Muscle of leg (tissue), 3 donors: ENCODE measurements at regions not wholly inside any gene's neighbourhood (a gene's known extent, or its start where the extent isn't known, plus 50 kb on each side); places are given as distances from the start of the nearest gene placed in this dataset.

Experiments
- DNase-seq: peaks from one replicate; pipeline ENCODE4 v3.0.0; 2013
- H3K27ac ChIP-seq: one replicate; pipeline ENCODE4 v1.5.1; 2013; ENCODE audit warnings: mild to moderate bottlenecking, low read length, control low read depth
- H3K27me3 ChIP-seq: one replicate; pipeline ENCODE4 v1.6.1; 2013; ENCODE audit warnings: low read length; ENCODE audit not compliant: control insufficient read depth, insufficient read depth
- H3K36me3 ChIP-seq: one replicate; pipeline ENCODE4 v1.6.1; 2013; ENCODE audit warnings: low read length; ENCODE audit not compliant: control insufficient read depth, insufficient read depth
- H3K4me1 ChIP-seq: one replicate; pipeline ENCODE4 v1.6.1; 2013; ENCODE audit warnings: low read length; ENCODE audit not compliant: control insufficient read depth, insufficient read depth
- H3K4me3 ChIP-seq: one replicate; pipeline ENCODE4 v1.5.1; 2013; ENCODE audit warnings: low read length, control low read depth
- H3K9me3 ChIP-seq: replicated peaks from 2 replicates; pipeline ENCODE4 v1.6.1; 2013; ENCODE audit warnings: low read depth, low read length; ENCODE audit not compliant: control insufficient read depth
- WGBS: methylation state at CpG from one replicate; pipeline ENCODE4 v1.1.5; 2013; ENCODE audit warnings: missing lambda C conversion rate; ENCODE audit not compliant: insufficient coverage; 5-methylcytosine and 5-hydroxymethylcytosine counted together

DNA sequence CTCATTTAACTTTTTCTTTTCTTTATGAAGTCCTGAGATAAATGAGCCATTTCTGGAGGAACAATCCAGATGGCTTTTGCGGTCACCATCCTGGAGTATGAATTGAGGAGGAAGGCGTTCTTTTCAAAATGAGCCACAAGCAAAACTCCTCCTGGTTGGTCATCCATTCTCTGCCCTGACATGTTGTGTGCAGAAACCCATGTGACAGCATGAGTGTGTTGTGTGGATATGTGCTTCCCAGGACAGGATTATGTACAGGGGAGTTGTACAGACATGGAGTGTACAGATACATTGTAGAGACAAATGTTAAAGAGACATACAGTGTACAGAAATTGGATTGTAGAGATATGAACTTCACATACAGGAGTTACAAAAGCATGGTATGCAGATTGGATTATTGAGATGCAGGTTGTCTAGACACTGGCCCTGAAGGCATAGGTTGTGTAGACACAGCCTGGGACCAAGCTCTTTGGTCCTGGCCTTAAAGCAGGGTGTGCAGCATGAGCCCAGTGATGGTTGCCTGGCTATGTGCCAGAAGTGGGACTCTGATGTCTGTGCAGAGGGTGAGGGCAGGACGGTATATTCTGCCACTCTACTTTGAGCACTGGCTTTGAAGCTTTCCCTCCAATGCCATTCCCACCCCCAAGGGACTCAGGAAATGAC lies 178.5 kb upstream of the ZBED5 start:
- Histone ChIP-seq H3K27ac (no peak overlapping the region), H3K36me3 (no peaks in the 10 kb centered on the region), H3K4me3 (no peak overlapping the region), H3K4me1 (peaks cover 25% of the 10 kb centered on the region), H3K27me3 (no peaks in the 10 kb centered on the region), H3K9me3 (no peaks in the 10 kb centered on the region)
- no peak for DNase-seq
- no CpG with 5 or more reads among the region's 3 CpGs for WGBS

DNA sequence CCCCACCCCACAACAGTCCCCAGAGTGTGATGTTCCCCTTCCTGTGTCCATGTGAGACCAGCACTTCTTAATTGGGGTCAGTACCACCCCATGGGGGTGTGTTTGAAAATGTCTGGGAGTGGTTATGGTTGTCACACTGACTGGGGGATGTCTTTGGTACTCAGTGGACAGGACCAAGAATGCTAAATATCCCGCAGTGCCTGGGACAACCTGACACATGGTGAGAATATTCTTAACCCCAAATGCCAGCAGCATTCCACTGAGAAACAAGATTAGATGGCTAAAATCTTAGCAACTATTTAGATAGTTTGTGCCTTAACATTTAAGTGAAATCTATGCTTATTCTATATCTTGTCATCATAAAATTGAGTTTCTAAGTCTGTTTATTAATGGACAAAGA lies 177.5 kb upstream of the ZBED5 start:
- Histone ChIP-seq H3K4me1 (peaks cover 25% of the 10 kb centered on the region), H3K4me3 (no peak overlapping the region), H3K27me3 (no peaks in the 10 kb centered on the region), H3K9me3 (no peaks in the 10 kb centered on the region), H3K27ac (no peak overlapping the region), H3K36me3 (no peaks in the 10 kb centered on the region)
- no peak for DNase-seq
- WGBS = no CpG with 5 or more reads among the region's 1 CpG

DNA sequence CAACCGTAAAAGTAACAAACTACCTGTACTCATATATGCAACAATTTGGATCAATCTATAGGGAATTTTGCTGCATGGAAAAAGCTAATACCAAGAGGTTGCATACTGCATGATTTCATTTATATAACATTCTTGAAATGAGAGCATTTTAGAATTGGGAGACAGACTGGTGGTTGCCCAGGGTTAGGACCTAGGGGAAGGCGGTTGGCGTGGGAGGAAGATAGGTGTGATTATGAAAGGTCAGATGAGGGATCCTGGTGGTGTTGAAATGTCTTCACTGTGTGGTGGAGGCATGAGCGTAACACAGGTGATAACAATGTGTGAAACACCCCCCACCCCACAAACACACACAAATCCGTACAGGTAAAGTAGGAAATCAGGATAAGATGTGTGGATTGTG lies 176.6 kb upstream of the ZBED5 start:
- no peak overlapping the region for H3K4me3 ChIP-seq
- H3K27ac ChIP-seq = no peak overlapping the region
- DNase-seq = no peak
- H3K4me1 ChIP-seq = peaks cover 25% of the 10 kb centered on the region
- H3K27me3 ChIP-seq = no peaks in the 10 kb centered on the region
- H3K9me3 ChIP-seq = no peaks in the 10 kb centered on the region
- H3K36me3 ChIP-seq = no peaks in the 10 kb centered on the region
- no CpG with 5 or more reads among the region's 5 CpGs for WGBS

DNA sequence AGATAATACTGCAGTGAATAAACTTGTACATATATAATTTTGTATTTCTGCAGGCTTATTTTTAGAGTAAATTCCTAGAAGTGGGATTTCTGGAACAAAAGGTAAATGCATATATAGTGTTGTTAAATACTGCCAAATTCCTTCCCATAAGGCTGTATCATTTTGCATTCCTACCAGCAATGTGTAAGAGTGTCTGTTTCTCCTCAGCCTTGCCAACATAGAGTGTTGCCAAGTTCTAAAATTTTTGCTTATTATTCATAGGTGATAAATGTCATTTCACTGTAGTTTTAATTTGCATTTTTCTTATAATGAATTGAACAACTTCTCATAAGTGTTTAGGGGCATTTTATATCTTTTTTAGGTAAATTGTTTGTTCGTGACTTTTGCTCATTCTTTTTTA lies 174.2 kb upstream of the ZBED5 start:
- Histone ChIP-seq H3K4me1 (peaks cover 4% of the 10 kb centered on the region), H3K36me3 (no peaks in the 10 kb centered on the region), H3K27ac (no peak overlapping the region), H3K9me3 (no peaks in the 10 kb centered on the region), H3K27me3 (no peaks in the 10 kb centered on the region), H3K4me3 (no peak overlapping the region)
- WGBS = no CpG with 5 or more reads among the region's 1 CpG
- DNase-seq = peak; percentile 39

DNA sequence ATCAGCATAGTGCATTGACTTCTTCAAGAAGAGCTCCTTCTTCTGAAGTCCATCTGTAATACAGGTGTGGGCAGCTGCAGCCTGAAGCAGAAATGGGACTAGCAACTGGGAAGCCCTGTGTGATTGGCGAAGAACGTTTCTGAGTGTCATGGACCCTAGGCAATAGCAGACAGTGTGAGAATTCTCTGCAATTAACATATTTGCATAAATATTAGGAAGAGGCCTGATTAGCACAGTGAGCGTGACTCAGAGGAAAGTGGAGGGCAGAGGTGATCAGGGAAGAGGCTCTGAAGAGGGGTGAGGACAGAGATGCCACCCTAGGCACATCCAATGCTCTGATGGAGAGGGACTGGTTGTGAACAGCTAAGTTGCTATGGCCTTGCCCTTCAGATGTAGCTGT lies 171.2 kb upstream of the ZBED5 start:
- Histone ChIP-seq H3K4me3 (no peak overlapping the region), H3K27me3 (no peaks in the 10 kb centered on the region), H3K27ac (no peak overlapping the region), H3K9me3 (no peaks in the 10 kb centered on the region), H3K4me1 (peaks cover 2% of the 10 kb centered on the region), H3K36me3 (no peaks in the 10 kb centered on the region)
- no peak for DNase-seq
- WGBS = no CpG with 5 or more reads among the region's 3 CpGs

DNA sequence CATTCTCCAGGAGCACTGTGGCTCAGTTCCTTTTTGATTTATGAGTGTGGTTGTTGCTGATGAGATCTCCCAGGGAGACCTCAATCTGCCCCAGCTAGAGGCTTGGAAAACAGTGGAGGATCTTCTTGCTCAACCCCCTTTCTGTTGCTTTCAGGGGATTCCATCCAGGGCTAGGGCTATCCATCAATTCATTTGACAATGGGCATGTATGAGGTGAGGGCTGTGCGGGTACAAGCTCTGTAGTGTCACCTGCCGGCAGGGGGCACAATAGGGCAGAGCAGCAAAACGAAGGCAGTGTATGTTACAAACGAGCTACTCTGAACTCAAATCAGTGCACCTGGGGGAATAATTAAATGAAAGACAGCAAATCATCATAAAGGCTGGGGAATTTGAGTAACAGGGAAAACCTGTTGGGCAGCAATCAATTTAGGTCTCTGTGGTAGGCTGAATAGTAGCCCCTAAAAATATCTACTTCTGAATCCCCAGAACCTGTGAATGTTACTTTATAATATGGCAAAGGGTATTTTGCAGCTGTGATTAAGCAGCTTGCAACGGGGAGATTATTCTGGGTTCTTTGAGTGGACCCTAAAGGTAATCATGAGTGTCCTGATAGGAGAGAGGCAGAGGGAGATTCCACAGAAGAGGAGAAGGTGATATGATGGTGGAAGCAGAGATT lies 170.3 kb upstream of the ZBED5 start:
- H3K4me3 ChIP-seq = no peak overlapping the region
- H3K4me1 ChIP-seq = peaks cover 2% of the 10 kb centered on the region
- DNase-seq = peak; percentile 59
- H3K27me3 ChIP-seq = no peaks in the 10 kb centered on the region
- H3K27ac ChIP-seq = no peak overlapping the region
- no peaks in the 10 kb centered on the region for H3K36me3 ChIP-seq
- H3K9me3 ChIP-seq = no peaks in the 10 kb centered on the region
- 28% methylated on average over 5 of the region's 5 CpGs for WGBS

DNA sequence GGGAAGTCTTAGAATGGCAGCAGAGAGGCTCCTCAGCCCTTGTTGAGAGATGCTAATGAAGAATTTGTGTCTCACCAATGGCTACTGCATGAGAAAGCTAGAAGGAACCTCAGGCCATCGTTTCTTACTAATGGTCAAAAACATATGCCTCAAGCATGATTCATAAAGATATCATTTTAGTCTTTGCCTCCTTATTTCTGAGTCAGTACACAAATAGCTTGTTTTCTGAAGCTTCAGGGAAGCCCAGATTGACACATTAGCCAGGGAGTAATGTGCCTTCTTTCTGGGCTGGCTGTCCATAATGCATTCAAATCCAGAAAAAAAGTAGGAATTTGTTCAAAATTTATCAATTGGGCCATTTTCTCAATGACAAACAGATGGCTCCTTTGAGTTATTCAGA lies 169.4 kb upstream of the ZBED5 start:
- H3K9me3 ChIP-seq = no peaks in the 10 kb centered on the region
- H3K27me3 ChIP-seq = no peaks in the 10 kb centered on the region
- no peak overlapping the region for H3K27ac ChIP-seq
- no CpG with 5 or more reads among the region's 1 CpG for WGBS
- H3K4me1 ChIP-seq = peaks cover 2% of the 10 kb centered on the region
- no peak overlapping the region for H3K4me3 ChIP-seq
- H3K36me3 ChIP-seq = no peaks in the 10 kb centered on the region
- DNase-seq = peak; percentile 49

DNA sequence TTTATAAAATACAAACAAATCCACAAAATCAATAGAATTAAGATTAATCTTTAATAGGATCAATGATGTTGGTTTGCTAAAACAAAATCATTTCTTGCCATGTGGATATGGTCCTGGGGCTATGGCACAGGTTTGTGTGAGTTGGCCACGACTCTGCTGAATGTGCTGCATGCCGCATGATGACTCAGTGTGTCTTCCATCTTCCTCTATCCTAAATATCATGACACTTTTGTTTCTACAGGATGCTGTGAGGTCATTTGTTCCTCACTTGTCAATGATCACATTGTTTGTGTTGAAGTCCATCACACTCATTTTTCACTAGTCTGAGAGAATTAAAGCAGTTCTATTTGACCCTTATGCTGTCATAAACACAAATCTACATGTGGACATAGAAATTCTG lies 167.2 kb upstream of the ZBED5 start:
- no peak overlapping the region for H3K4me3 ChIP-seq
- no CpG with 5 or more reads among the region's 2 CpGs for WGBS
- no peak for DNase-seq

DNA sequence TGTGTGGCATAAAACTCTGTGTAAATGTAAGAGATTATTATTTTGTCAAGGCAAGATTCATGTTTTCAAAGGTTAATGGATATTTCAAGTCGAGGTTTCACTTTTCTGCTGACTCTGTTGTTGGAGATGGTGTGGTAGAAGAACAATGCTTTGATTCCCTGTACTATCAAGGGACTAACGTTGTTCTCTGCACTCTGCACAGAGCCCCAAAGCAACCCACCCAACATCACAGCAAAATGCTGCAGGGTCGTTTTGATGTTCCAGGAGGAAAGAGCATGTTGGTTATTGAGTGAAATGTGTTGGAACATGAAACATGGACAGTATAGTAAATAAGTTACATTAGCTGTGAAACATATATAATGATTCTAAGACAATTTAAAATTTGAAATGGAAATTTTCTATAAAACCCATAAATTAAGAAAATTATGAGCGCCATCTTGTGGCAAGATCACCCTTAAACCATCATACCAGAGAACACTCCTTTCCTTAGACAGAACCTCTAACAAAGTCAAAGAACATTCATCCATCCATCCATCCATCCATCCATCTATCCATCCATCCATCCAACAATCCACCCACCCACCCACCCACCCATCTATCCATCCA lies 164.4 kb upstream of the ZBED5 start:
- H3K4me1 ChIP-seq = no peaks in the 10 kb centered on the region
- no peaks in the 10 kb centered on the region for H3K9me3 ChIP-seq
- peak; percentile 53 for DNase-seq
- H3K36me3 ChIP-seq = no peaks in the 10 kb centered on the region
- WGBS = 0% methylated on average over 1 of the region's 4 CpGs
- H3K27me3 ChIP-seq = no peaks in the 10 kb centered on the region
- no peak overlapping the region for H3K27ac ChIP-seq
- H3K4me3 ChIP-seq = no peak overlapping the region

More for the DNA sequence above, 167.2 kb upstream of the ZBED5 start:
- H3K36me3 ChIP-seq = no peaks in the 10 kb centered on the region
- peaks cover 2% of the 10 kb centered on the region for H3K4me1 ChIP-seq
- H3K27ac ChIP-seq = no peak overlapping the region
- H3K9me3 ChIP-seq = no peaks in the 10 kb centered on the region
- no peaks in the 10 kb centered on the region for H3K27me3 ChIP-seq

DNA sequence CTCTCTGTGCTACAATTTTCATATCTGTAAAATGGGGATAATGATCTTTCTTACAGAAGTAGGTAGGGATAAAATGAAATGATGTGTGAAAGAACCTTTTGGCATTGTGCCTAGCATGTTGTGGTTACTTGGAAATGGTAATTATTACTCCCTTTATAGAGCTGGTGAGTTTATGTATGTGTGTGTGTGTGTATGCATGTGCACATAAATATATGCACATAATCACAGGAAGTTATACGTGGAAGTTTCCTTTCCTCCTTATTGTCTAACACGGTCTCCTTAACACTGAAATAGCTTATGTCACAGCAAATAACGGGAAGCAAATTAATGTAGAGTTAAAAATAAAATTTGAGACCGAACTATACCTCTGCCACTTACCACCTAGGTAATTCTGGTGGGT lies 163.7 kb upstream of the ZBED5 start:
- no peaks in the 10 kb centered on the region for H3K36me3 ChIP-seq
- no peak for DNase-seq
- H3K27ac ChIP-seq = no peak overlapping the region
- no peaks in the 10 kb centered on the region for H3K9me3 ChIP-seq
- no CpG with 5 or more reads among the region's 4 CpGs for WGBS
- no peaks in the 10 kb centered on the region for H3K4me1 ChIP-seq
- no peaks in the 10 kb centered on the region for H3K27me3 ChIP-seq
- no peak overlapping the region for H3K4me3 ChIP-seq
